MM.1S (cell line): ENCODE measurements at regions not wholly inside any gene's neighbourhood (a gene's known extent, or its start where the extent isn't known, plus 50 kb on each side); places are given as distances from the start of the nearest gene placed in this dataset.

Experiments
- CTCF ChIP-seq: fragments of 300-600 bp; sonication (generic); IDR thresholded peaks from 2 replicates; pipeline ENCODE4 v1.5.1; 2016; ENCODE audit warnings: antibody characterized with exemption, low read length, mixed read lengths
- EZH2 ChIP-seq: fragments of 300-600 bp; sonication (generic); optimal IDR thresholded peaks from 2 replicates; pipeline ENCODE3; 2017; ENCODE audit warnings: low read depth, mild to moderate bottlenecking, antibody characterized with exemption, low read length, mixed read lengths

GRCh38 chr4:79201971-79202370 is 123.9 kb downstream of the NAA11 start:
- no peak for TF ChIP-seq EZH2
- no peak for TF ChIP-seq CTCF
